ENCODE measurements at regions not wholly inside any gene's neighbourhood (a gene's known extent, or its start where the extent isn't known, plus 50 kb on each side); places are given as distances from the start of the nearest gene placed in this dataset.
A peak's percentile ranks its signal among the peaks of the same experiment; 100 is the strongest.

- H3K4me3 ChIP-seq (ENCODE audit: low read length), result no peak overlapping the region
- H3K9me2 ChIP-seq (replicated peaks; ENCODE audit: insufficient read depth, low read length), result no peaks in the 10 kb centered on the region
- H3K9ac ChIP-seq (ENCODE audit: low read length), result no peak overlapping the region
- H3K9me3 ChIP-seq (replicated peaks; ENCODE audit: insufficient read depth, low read length), result no peaks in the 10 kb centered on the region
- no peak overlapping the region for H3K4me2 ChIP-seq (ENCODE audit: low read depth, low read length)
- H3K36me3 ChIP-seq (replicated peaks; ENCODE audit: insufficient read depth, low read length), result no peaks in the 10 kb centered on the region
- no peak for DNase-seq
- no peaks in the 10 kb centered on the region for H3K79me2 ChIP-seq (ENCODE audit: low read length)
- H3K27ac ChIP-seq (ENCODE audit: low read length), result no peak overlapping the region
- TF ChIP-seq EZH2phosphoT487 (IDR thresholded peaks at IDR 0.05; ENCODE audit: low read length) (no peak), CTCF (IDR thresholded peaks at IDR 0.05; ENCODE audit: low read length) (no peak), EZH2 (optimal IDR thresholded peaks at IDR 0.05; ENCODE audit: low read depth, low read length) (no peak)
- H3F3A ChIP-seq (ENCODE audit: insufficient read depth, low read length), result no peaks in the 10 kb centered on the region
- H3K27me3 ChIP-seq (replicated peaks; ENCODE audit: insufficient read depth, low read length), result no peaks in the 10 kb centered on the region
- no peaks in the 10 kb centered on the region for H4K20me1 ChIP-seq (ENCODE audit: insufficient read depth, low read length)
- no peak overlapping the region for H2AFZ ChIP-seq (ENCODE audit: low read length)
- 0 out of 2 replicates have a peak, but pooled peaks cover 7% of the 10 kb centered on the region for H3K4me1 ChIP-seq (ENCODE audit: low read length)
These were observed 79.0 kb upstream of the PLXNA4 start for GRCh38 chr7:132655131-132655727.

GRCh38 chr7:132654150-132654549, 77.9 kb upstream of the PLXNA4 start:
- Histone ChIP-seq H4K20me1 (ENCODE audit: insufficient read depth, low read length) (no peaks in the 10 kb centered on the region), H3K79me2 (ENCODE audit: low read length) (no peaks in the 10 kb centered on the region), H3K9me3 (replicated peaks; ENCODE audit: insufficient read depth, low read length) (no peaks in the 10 kb centered on the region), H3F3A (ENCODE audit: insufficient read depth, low read length) (no peaks in the 10 kb centered on the region), H3K4me2 (ENCODE audit: low read depth, low read length) (no peak overlapping the region), H3K36me3 (replicated peaks; ENCODE audit: insufficient read depth, low read length) (no peaks in the 10 kb centered on the region), H3K27me3 (replicated peaks; ENCODE audit: insufficient read depth, low read length) (no peaks in the 10 kb centered on the region), H3K27ac (ENCODE audit: low read length) (peak overlapping the region; percentile 17; the same call in 1 of the 2 replicates), H2AFZ (ENCODE audit: low read length) (no peak overlapping the region), H3K4me1 (ENCODE audit: low read length) (0 out of 2 replicates have a peak, but pooled peaks cover 7% of the 10 kb centered on the region), H3K9me2 (replicated peaks; ENCODE audit: insufficient read depth, low read length) (no peaks in the 10 kb centered on the region), H3K9ac (ENCODE audit: low read length) (no peak overlapping the region), H3K4me3 (ENCODE audit: low read length) (no peak overlapping the region)
- peak; percentile 67 for DNase-seq
- TF ChIP-seq CTCF (IDR thresholded peaks at IDR 0.05; ENCODE audit: low read length), result peak; percentile 46
- no peak for TF ChIP-seq EZH2 (optimal IDR thresholded peaks at IDR 0.05; ENCODE audit: low read depth, low read length)

- no peak overlapping the region for H3K4me2 ChIP-seq (ENCODE audit: low read depth, low read length)
- no peaks in the 10 kb centered on the region for H3K9me3 ChIP-seq (replicated peaks; ENCODE audit: insufficient read depth, low read length)
- no peak for TF ChIP-seq EZH2phosphoT487 (IDR thresholded peaks at IDR 0.05; ENCODE audit: low read length)
- no peak for TF ChIP-seq CTCF (IDR thresholded peaks at IDR 0.05; ENCODE audit: low read length)
- TF ChIP-seq EZH2 (optimal IDR thresholded peaks at IDR 0.05; ENCODE audit: low read depth, low read length), result no peak
- peak overlapping the region; percentile 17; the same call in 1 of the 2 replicates for H3K27ac ChIP-seq (ENCODE audit: low read length)
- no peaks in the 10 kb centered on the region for H3K27me3 ChIP-seq (replicated peaks; ENCODE audit: insufficient read depth, low read length)
- peak; percentile 39 for DNase-seq
- no peak overlapping the region for H3K4me3 ChIP-seq (ENCODE audit: low read length)
- H3K9ac ChIP-seq (ENCODE audit: low read length), result no peak overlapping the region
- no peaks in the 10 kb centered on the region for H3K9me2 ChIP-seq (replicated peaks; ENCODE audit: insufficient read depth, low read length)
- no peaks in the 10 kb centered on the region for H3K36me3 ChIP-seq (replicated peaks; ENCODE audit: insufficient read depth, low read length)
- H4K20me1 ChIP-seq (ENCODE audit: insufficient read depth, low read length), result no peaks in the 10 kb centered on the region
- H2AFZ ChIP-seq (ENCODE audit: low read length), result no peak overlapping the region
- no peaks in the 10 kb centered on the region for H3K79me2 ChIP-seq (ENCODE audit: low read length)
- no peaks in the 10 kb centered on the region for H3F3A ChIP-seq (ENCODE audit: insufficient read depth, low read length)
- H3K4me1 ChIP-seq (ENCODE audit: low read length), result 0 out of 2 replicates have a peak, but pooled peaks cover 7% of the 10 kb centered on the region
These were observed 77.2 kb upstream of the PLXNA4 start for GRCh38 chr7:132653366-132653930.

All from MM.1S (cell line).